ENCODE measurements at regions not wholly inside any gene's neighbourhood (a gene's known extent, or its start where the extent isn't known, plus 50 kb on each side); places are given as distances from the start of the nearest gene placed in this dataset.

GRCh38 chr2:237179161-237179560 lies 93.5 kb downstream of the COPS8 start:
- peaks cover 18% of the 10 kb centered on the region for H3K27me3 Mint-ChIP-seq

GRCh38 chr2:237180187-237180586 lies 94.5 kb downstream of the COPS8 start:
- DNase-seq (no peak), ATAC-seq (ENCODE audit: low read depth) (no peak)
- intact Hi-C loops (cut with micrococcal nuclease) = no loop called here
- no peaks in the 10 kb centered on the region for H3K9me3 Mint-ChIP-seq
- no peaks in the 10 kb centered on the region for H3K4me1 Mint-ChIP-seq
- peaks cover 18% of the 10 kb centered on the region for H3K27me3 Mint-ChIP-seq
- POLR2A ChIA-PET = no interaction called here
- no peak for TF ChIP-seq CTCF (IDR thresholded peaks at IDR 0.05)
- H3K36me3 Mint-ChIP-seq (ENCODE audit: low read depth) = no peaks in the 10 kb centered on the region
- H3K4me3 Mint-ChIP-seq = no peak overlapping the region
- CTCF ChIA-PET = no interaction called here
- H3K27ac Mint-ChIP-seq = no peak overlapping the region

More at GRCh38 chr2:237179161-237179560, 93.5 kb downstream of the COPS8 start:
- no peak for ATAC-seq (ENCODE audit: low read depth)
- intact Hi-C loops (cut with micrococcal nuclease) = no loop called here
- no peak overlapping the region for H3K27ac Mint-ChIP-seq
- peaks cover 3% of the 10 kb centered on the region for H3K9me3 Mint-ChIP-seq
- H3K36me3 Mint-ChIP-seq (ENCODE audit: low read depth) = no peaks in the 10 kb centered on the region
- no peak for DNase-seq
- H3K4me1 Mint-ChIP-seq = no peaks in the 10 kb centered on the region
- ChIA-PET POLR2A (no interaction called here), CTCF (no interaction called here)
- no peak overlapping the region for H3K4me3 Mint-ChIP-seq
- TF ChIP-seq CTCF (IDR thresholded peaks at IDR 0.05) = no peak

GRCh38 chr2:237180987-237181386 lies 95.3 kb downstream of the COPS8 start:
- CTCF ChIA-PET = no interaction called here
- Mint-ChIP-seq H3K4me3 (no peak overlapping the region), H3K27ac (no peak overlapping the region), H3K4me1 (no peaks in the 10 kb centered on the region), H3K9me3 (no peaks in the 10 kb centered on the region), H3K27me3 (peaks cover 18% of the 10 kb centered on the region), H3K36me3 (ENCODE audit: low read depth) (no peaks in the 10 kb centered on the region)
- no peak for TF ChIP-seq CTCF (IDR thresholded peaks at IDR 0.05)
- intact Hi-C loops (cut with micrococcal nuclease) = no loop called here
- no peak for DNase-seq
- ATAC-seq (ENCODE audit: low read depth) = no peak
- POLR2A ChIA-PET = no interaction called here

GRCh38 chr2:237181844-237182243 lies 96.2 kb downstream of the COPS8 start:
- Mint-ChIP-seq H3K9me3 (no peaks in the 10 kb centered on the region), H3K4me3 (no peak overlapping the region), H3K27me3 (peaks cover 22% of the 10 kb centered on the region), H3K27ac (no peak overlapping the region), H3K4me1 (no peaks in the 10 kb centered on the region), H3K36me3 (ENCODE audit: low read depth) (no peaks in the 10 kb centered on the region)
- POLR2A ChIA-PET = no interaction called here
- CTCF ChIA-PET = no interaction called here
- ATAC-seq (ENCODE audit: low read depth) = no peak
- no peak for TF ChIP-seq CTCF (IDR thresholded peaks at IDR 0.05)
- intact Hi-C loops (cut with micrococcal nuclease) = no loop called here
- no peak for DNase-seq

- Mint-ChIP-seq H3K4me3 (no peak overlapping the region), H3K9me3 (no peaks in the 10 kb centered on the region)
- CTCF ChIA-PET = no interaction called here
Observed at GRCh38 chr2:237182422-237183123, 96.9 kb downstream of the COPS8 start.

More at GRCh38 chr2:237182422-237183123, 96.9 kb downstream of the COPS8 start:
- DNase-seq = no peak
- TF ChIP-seq CTCF (IDR thresholded peaks at IDR 0.05) = no peak
- H3K36me3 Mint-ChIP-seq (ENCODE audit: low read depth) = no peaks in the 10 kb centered on the region
- ATAC-seq (ENCODE audit: low read depth) = no peak
- peaks cover 17% of the 10 kb centered on the region for H3K27me3 Mint-ChIP-seq
- intact Hi-C loops (cut with micrococcal nuclease) = no loop called here
- POLR2A ChIA-PET = no interaction called here
- no peaks in the 10 kb centered on the region for H3K4me1 Mint-ChIP-seq
- H3K27ac Mint-ChIP-seq = no peak overlapping the region
